Upper lobe of left lung (tissue), 6 donors: ENCODE measurements at regions not wholly inside any gene's neighbourhood (a gene's known extent, or its start where the extent isn't known, plus 50 kb on each side); places are given as distances from the start of the nearest gene placed in this dataset.

Source experiments
- ATAC-seq, 2 donors: fragments of 200-7000 bp; cut with Tn5 transposase; one replicate each; pipeline ENCODE4 v1.9.1; 2022; ENCODE audit warnings: mild to moderate bottlenecking in 2 of 2, moderate library complexity in 2 of 2; ENCODE audit not compliant: low FRiP score in 2 of 2
- DNase-seq, 2 donors: peaks; one replicate each; pipeline ENCODE4 v3.0.0-alpha.2; 2019 to 2020
- H3K27ac ChIP-seq, 4 donors: fragments of 200-600 bp; sonication (generic); one replicate each; pipeline ENCODE4 v1.5.1; 2016 to 2019
- H3K27me3 ChIP-seq, 4 donors: fragments of 200-600 bp; sonication (generic); one replicate each; pipeline ENCODE4 v1.5.1; 2017 to 2019
- H3K36me3 ChIP-seq, 4 donors: fragments of 200-600 bp; sonication (generic); one replicate each; pipeline ENCODE4 v1.5.1; 2016 to 2019
- H3K4me1 ChIP-seq, 4 donors: fragments of 200-600 bp; sonication (generic); one replicate each; pipeline ENCODE4 v1.5.1; 2018 to 2019
- H3K4me3 ChIP-seq, 4 donors: fragments of 200-600 bp; sonication (generic); one replicate each; pipeline ENCODE4 v1.5.1; 2017 to 2019; ENCODE audit warnings: mild to moderate bottlenecking in 2 of 4, moderate library complexity in 1 of 4
- H3K9me3 ChIP-seq, 4 donors: fragments of 200-600 bp; sonication (generic); one replicate each; pipeline ENCODE4 v1.5.1; 2018 to 2019
- CTCF ChIP-seq, 6 experiments: fragments of 450-650 bp in 4 of 6; fragments of 200-600 bp in 2 of 6; sonication (generic) in 2 of 6; IDR thresholded peaks; one replicate each; pipeline ENCODE4 v1.5.1; 2016 to 2019; ENCODE audit warnings: antibody characterized with exemption in 6 of 6
- EP300 ChIP-seq, 4 donors: sonication (generic); formaldehyde crosslinking; IDR thresholded peaks; one replicate each; pipeline ENCODE4 v1.5.1; 2017; ENCODE audit warnings: antibody characterized with exemption in 4 of 4, control low read depth in 2 of 4
- POLR2A ChIP-seq, 4 donors: fragments of 450-650 bp; IDR thresholded peaks; one replicate each; pipeline ENCODE4 v1.5.1; 2016 to 2017; ENCODE audit warnings: antibody characterized with exemption in 4 of 4, mild to moderate bottlenecking in 2 of 4
- POLR2AphosphoS5 ChIP-seq, 2 donors: sonication (generic); formaldehyde crosslinking; IDR thresholded peaks; one replicate each; pipeline ENCODE4 v1.5.1; 2017; ENCODE audit warnings: antibody characterized with exemption in 2 of 2
- WGBS, 2 donors: methylation state at CpG; one replicate each; pipeline ENCODE4 v1.1.5; 2017 to 2018; 5-methylcytosine and 5-hydroxymethylcytosine counted together
- donor health status: DM: no; HTN: no; CAD: no; lungs with moderate emphysema.
- donor health status: DM: no; HTN: yes; CAD: no; lungs with severe emphysema.

- TF ChIP-seq POLR2A (IDR thresholded peaks at IDR 0.05) (no peak), CTCF (IDR thresholded peaks at IDR 0.05) (no peak), EP300 (IDR thresholded peaks at IDR 0.05) (no peak), POLR2AphosphoS5 (IDR thresholded peaks at IDR 0.05) (no peak)
- Histone ChIP-seq H3K4me1 (no peaks in the 10 kb centered on the region), H3K27ac (no peak overlapping the region), H3K27me3 (no peaks in the 10 kb centered on the region), H3K36me3 (no peaks in the 10 kb centered on the region), H3K4me3 (no peak overlapping the region), H3K9me3 (no peaks in the 10 kb centered on the region)
- WGBS, 2 donors = 78 to 82% methylated on average over 3 to 5 of the region's 5 CpGs
- no peak for ATAC-seq
- DNase-seq = no peak
Measured at GRCh38 chr12:30578426-30578825, 117.2 kb downstream of the IPO8 start.

GRCh38 chr12:30573145-30573544, 122.5 kb downstream of the IPO8 start:
- Histone ChIP-seq H3K4me1 (no peaks in the 10 kb centered on the region), H3K36me3 (no peaks in the 10 kb centered on the region), H3K9me3 (no peaks in the 10 kb centered on the region), H3K4me3 (no peak overlapping the region), H3K27ac (no peak overlapping the region), H3K27me3 (no peaks in the 10 kb centered on the region)
- ATAC-seq = no peak
- no peak for DNase-seq
- 80 to 100% methylated on average over 1 of the region's 1 CpG for WGBS, 2 donors
- no peak for TF ChIP-seq EP300 (IDR thresholded peaks at IDR 0.05)
- no peak for TF ChIP-seq POLR2AphosphoS5 (IDR thresholded peaks at IDR 0.05)
- TF ChIP-seq CTCF (IDR thresholded peaks at IDR 0.05) = no peak

- Histone ChIP-seq H3K4me3 (no peak overlapping the region), H3K27ac (no peak overlapping the region), H3K27me3 (no peaks in the 10 kb centered on the region), H3K36me3 (no peaks in the 10 kb centered on the region), H3K9me3 (no peaks in the 10 kb centered on the region), H3K4me1 (no peaks in the 10 kb centered on the region)
- no peak for TF ChIP-seq EP300 (IDR thresholded peaks at IDR 0.05)
- TF ChIP-seq POLR2A (IDR thresholded peaks at IDR 0.05) = no peak
- no peak for TF ChIP-seq CTCF (IDR thresholded peaks at IDR 0.05)
- DNase-seq = no peak
- ATAC-seq = no peak
- WGBS, 2 donors = 70 to 73% methylated on average over 5 of the region's 5 CpGs
Measured at GRCh38 chr12:30570211-30570890, 125.3 kb downstream of the IPO8 start.

GRCh38 chr12:30569426-30569825, 126.2 kb downstream of the IPO8 start:
- DNase-seq (no peak), ATAC-seq (no peak)
- Histone ChIP-seq H3K4me3 (no peak overlapping the region), H3K36me3 (no peaks in the 10 kb centered on the region), H3K27ac (no peak overlapping the region), H3K27me3 (no peaks in the 10 kb centered on the region), H3K4me1 (no peaks in the 10 kb centered on the region), H3K9me3 (no peaks in the 10 kb centered on the region)
- 52 to 61% methylated on average over 4 of the region's 4 CpGs for WGBS, 2 donors
- TF ChIP-seq POLR2AphosphoS5 (IDR thresholded peaks at IDR 0.05) (no peak), EP300 (IDR thresholded peaks at IDR 0.05) (no peak), CTCF (IDR thresholded peaks at IDR 0.05) (no peak), POLR2A (IDR thresholded peaks at IDR 0.05) (no peak)

- Histone ChIP-seq H3K36me3 (no peaks in the 10 kb centered on the region), H3K9me3 (no peaks in the 10 kb centered on the region), H3K4me3 (no peak overlapping the region), H3K27ac (no peak overlapping the region), H3K4me1 (no peaks in the 10 kb centered on the region), H3K27me3 (no peaks in the 10 kb centered on the region)
- TF ChIP-seq CTCF (IDR thresholded peaks at IDR 0.05) (no peak), POLR2A (IDR thresholded peaks at IDR 0.05) (no peak), EP300 (IDR thresholded peaks at IDR 0.05) (no peak), POLR2AphosphoS5 (IDR thresholded peaks at IDR 0.05) (no peak)
- ATAC-seq (no peak), DNase-seq (no peak)
Measured at GRCh38 chr12:30568453-30568852, 127.2 kb downstream of the IPO8 start.
